ENCODE measurements at regions not wholly inside any gene's neighbourhood (a gene's known extent, or its start where the extent isn't known, plus 50 kb on each side); places are given as distances from the start of the nearest gene placed in this dataset.

GRCh38 chr3:82137861-82138260 lies 376.4 kb upstream of the GBE1 start:
- WGBS, 2 donors = 71 to 77% methylated on average over 2 of the region's 2 CpGs
- ATAC-seq = no peak

GRCh38 chr3:82137050-82137449 lies 375.6 kb upstream of the GBE1 start:
- no peak overlapping the region for H3K4me3 ChIP-seq
- intact Hi-C loops (cut with DNase I) = loop anchor here in 7 of 10 donors (10.0 kb wide), 7 partner anchors 122 to 722 kb away; partner anchors contain the start of gene GBE1 (in 2 of the 7)

More at GRCh38 chr3:82137861-82138260, 376.4 kb upstream of the GBE1 start:
- Histone ChIP-seq H3K27ac (no peak overlapping the region), H3K36me3 (no peaks in the 10 kb centered on the region), H3K4me3 (no peak overlapping the region), H3K9me3 (peaks cover 0 to 11% (median 0%) of the 10 kb centered on the region in 11 donors), H3K4me1 (no peaks in the 10 kb centered on the region), H3K27me3 (no peaks in the 10 kb centered on the region)
- intact Hi-C loops (cut with DNase I) = loop anchor here in 7 of 10 donors (10.0 kb wide), 7 partner anchors 123 to 723 kb away; partner anchors contain the start of gene GBE1 (in 2 of the 7)
- no peak for TF ChIP-seq CTCF (IDR thresholded peaks at IDR 0.05)
- no peak for DNase-seq

GRCh38 chr3:82133070-82133606 lies 371.7 kb upstream of the GBE1 start:
- peak; percentile 44 to 53 for DNase-seq
- whole genome bisulfite sequencing, 2 donors = 23 to 29% methylated on average over 5 of the region's 5 CpGs
- Histone ChIP-seq H3K27ac (no peak overlapping the region), H3K4me3 (no peak overlapping the region), H3K36me3 (no peaks in the 10 kb centered on the region), H3K4me1 (no peaks in the 10 kb centered on the region), H3K9me3 (no peaks in the 10 kb centered on the region), H3K27me3 (no peaks in the 10 kb centered on the region)
- peak; percentile 73 to 93 (median 87) for TF ChIP-seq CTCF (IDR thresholded peaks at IDR 0.05)
- intact Hi-C loops (cut with DNase I) = loop anchor here (2.0 to 10.0 kb wide), 14 partner anchors 118 to 718 kb away; partner anchors contain the start of gene GBE1 (in 2 of the 10)
- peak in 7 of 8 donors; percentile 63 to 89 (median 78) for ATAC-seq

More at GRCh38 chr3:82137050-82137449, 375.6 kb upstream of the GBE1 start:
- no peak for ATAC-seq
- Histone ChIP-seq H3K36me3 (no peaks in the 10 kb centered on the region), H3K27me3 (no peaks in the 10 kb centered on the region), H3K4me1 (no peaks in the 10 kb centered on the region), H3K9me3 (peaks cover 0 to 11% (median 0%) of the 10 kb centered on the region in 11 donors), H3K27ac (no peak overlapping the region)
- no peak for TF ChIP-seq CTCF (IDR thresholded peaks at IDR 0.05)
- no peak for DNase-seq
- WGBS, 2 donors = 91% methylated on average over 3 of the region's 3 CpGs

- intact Hi-C loops (cut with DNase I) = loop anchor here (2.0 to 10.0 kb wide), 14 partner anchors 118 to 718 kb away; partner anchors contain the start of gene GBE1 (in 2 of the 10)
- no peak for ATAC-seq
Measured at GRCh38 chr3:82132210-82133069, 371.0 kb upstream of the GBE1 start.

More at GRCh38 chr3:82132210-82133069, 371.0 kb upstream of the GBE1 start:
- no peaks in the 10 kb centered on the region for H3K4me1 ChIP-seq
- DNase-seq = no peak
- H3K9me3 ChIP-seq = no peaks in the 10 kb centered on the region
- H3K27me3 ChIP-seq = no peaks in the 10 kb centered on the region
- 89 to 90% methylated on average over 3 of the region's 3 CpGs for WGBS, 2 donors
- no peaks in the 10 kb centered on the region for H3K36me3 ChIP-seq
- H3K27ac ChIP-seq = no peak overlapping the region
- no peak for TF ChIP-seq CTCF (IDR thresholded peaks at IDR 0.05)
- no peak overlapping the region for H3K4me3 ChIP-seq

Measured in heart right ventricle (tissue), 16 donors.